ENCODE measurements at regions not wholly inside any gene's neighbourhood (a gene's known extent, or its start where the extent isn't known, plus 50 kb on each side); places are given as distances from the start of the nearest gene placed in this dataset.

DNA sequence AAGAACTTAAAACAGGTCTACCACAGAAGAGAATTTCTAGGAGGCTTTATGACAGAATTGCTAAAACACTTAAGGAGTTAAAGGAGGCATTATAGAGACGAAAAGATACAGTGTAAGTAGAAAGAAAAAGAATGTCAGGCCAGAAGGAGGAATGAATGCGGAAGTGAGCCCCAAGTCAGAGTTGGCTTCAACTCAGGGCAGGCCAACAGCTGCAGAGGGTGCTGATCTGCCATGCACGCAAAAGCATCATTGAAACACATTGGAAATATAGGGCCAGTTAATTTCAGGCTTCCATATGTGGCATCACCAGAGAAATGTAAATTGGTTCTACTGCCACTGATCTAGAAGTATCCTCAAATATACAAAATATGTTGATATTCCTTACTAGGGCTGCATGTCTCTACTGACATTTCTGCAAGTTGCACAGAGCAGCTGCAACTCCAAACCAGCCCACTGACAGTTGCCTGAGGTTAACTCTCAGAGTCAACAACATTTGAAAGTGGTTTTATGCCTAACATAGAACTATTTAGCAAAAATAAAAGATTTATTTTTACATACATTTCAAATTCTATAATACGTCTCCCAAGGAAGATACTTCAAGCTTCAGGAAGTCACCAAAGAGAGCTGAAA, 324.1 kb downstream of the C11orf87 start:
- no peak for DNase-seq

DNA sequence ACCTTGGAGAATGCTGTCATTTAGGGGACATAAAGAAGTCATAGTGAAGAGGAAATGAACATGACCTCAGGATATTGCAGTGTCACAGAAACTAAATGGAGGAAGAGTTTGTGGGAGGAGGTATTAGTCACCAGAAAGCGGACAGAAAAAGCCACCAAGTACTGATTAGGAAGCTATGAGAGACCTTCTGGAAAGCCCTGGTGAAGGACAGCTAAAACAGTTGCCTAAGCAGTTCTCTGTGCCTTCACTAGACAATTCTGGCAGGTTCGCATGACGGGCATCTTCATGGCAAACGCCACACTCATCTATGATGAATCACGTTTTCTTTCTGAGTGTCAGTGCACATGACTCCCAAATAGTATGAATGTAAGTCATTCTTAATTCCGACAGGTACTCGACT, 325.8 kb downstream of the C11orf87 start:
- peak in 3 of 51 donors; percentile 3 to 5 (median 4) for DNase-seq

DNA sequence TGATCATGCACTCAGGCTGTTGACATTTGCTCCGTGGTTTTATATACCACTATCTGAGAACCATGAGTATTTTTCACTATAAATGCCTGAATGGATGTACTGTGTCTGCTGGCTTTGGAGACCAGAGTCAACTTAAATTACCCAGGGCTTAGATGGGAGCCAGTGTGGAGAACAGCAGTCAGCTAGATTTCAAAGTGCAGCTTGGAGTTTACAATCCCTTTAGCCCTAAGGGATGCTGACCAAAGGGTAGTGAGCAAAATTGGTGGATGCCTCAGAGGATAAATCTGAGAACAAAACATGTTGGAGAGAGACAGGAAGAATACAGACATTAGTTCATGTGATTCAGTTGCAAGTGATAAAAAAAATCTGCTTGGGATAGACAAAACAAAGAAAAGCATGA, 327.5 kb downstream of the C11orf87 start:
- DNase-seq, result no peak

DNA sequence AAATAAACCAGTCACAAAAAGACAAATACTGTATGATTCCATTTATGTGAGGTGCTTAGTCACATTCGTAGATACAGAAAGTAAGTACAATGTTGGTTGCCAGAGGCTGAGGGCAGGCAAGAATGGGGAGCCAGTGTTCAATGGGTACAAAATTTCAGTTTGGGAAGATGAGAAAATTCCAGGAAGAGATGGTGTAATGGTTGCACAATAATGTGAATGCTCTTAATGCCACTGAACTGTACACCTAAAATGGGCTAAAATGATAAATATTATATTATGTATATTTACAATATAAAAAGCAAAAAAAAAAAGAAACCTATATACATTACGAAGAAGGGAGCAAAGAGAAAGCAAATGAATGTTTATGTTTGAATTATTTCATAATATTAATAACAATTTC, 329.0 kb downstream of the C11orf87 start:
- no peak for DNase-seq

DNA sequence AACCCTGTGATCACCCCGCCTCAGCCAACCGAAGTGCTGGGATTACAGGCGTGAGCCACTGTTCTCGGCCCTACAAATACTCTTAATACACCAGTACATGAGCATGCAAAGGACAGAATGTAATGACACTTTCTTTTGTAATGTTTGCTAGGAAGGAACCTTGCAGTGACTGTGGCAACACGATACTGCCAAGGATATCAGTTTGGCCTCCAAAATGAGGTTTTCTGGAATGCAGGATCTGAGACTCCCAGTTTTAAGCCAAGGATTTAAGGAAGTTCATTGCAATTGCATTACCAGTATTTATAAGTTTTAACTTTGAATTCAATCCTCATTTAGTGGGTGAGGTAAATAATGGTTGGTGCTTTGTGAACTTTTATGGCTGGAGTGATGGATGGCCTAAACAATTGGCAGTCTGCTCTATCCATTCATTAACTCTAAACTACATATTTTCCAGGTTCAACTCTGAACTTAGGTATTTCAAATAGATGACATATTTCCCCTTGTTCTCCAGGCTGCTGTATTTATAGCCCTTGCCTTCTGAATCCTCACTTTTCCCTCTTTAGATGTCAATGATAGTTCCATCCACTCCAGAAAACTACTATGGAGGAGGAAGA, 330.3 kb downstream of the C11orf87 start:
- DNase-seq, result no peak

DNA sequence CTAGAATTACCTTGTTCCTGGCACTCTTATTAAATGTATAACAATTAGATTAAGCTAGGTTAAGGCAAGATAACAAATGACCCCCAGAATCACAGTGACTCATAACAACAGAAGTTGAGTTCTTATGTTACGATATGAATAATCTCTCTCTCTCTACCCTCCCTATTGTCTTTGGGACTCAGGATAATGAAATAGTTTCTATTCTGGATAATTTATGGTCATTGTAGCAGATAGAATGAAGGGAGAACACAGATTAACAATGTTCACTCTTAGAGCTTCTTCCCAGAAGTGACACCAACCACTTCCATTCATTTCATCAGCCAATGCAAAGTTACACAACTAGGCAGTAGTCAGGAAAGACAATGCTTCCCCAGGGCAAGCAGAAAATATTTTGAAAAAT, 334.5 kb downstream of the C11orf87 start:
- no peak for DNase-seq

DNA sequence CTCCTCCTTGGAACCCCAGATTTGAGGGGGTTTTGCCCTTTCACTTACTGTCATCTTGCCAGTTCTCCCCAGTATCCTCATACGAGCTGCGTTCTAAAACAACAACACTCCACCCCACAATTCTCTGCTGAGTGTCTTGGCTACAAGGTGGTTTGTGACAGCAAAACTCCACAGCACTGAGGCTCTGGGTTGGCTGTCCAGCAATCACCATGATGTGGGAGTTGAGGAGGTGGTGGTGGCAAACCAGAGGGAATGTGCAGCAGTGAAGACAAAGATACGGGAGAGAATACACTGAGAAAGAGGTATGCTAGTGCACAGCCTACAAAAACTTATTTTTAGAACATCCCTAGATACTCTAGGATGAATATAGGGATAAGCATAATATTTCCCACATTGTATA, 335.0 kb downstream of the C11orf87 start:
- no peak for DNase-seq

DNA sequence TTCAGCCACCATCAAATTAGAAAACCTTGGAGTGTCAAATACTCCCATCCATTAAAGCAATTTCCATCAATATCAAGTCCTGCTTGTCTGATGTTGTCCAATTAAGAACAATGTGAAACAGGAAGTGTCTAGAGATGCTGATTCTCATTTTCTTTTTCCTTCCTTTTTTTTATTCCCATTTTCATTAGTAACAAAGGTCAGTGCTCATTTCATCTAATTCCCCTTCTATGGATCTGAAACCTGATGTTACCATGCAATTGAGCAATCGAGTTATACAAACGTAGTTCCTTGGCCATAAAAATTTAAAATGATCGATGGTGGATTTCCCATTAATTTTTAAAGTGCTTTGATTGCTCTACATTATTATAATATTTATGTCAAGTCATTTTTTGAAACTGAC, 330.6 kb upstream of the ZC3H12C start:
- DNase-seq, result no peak

DNA sequence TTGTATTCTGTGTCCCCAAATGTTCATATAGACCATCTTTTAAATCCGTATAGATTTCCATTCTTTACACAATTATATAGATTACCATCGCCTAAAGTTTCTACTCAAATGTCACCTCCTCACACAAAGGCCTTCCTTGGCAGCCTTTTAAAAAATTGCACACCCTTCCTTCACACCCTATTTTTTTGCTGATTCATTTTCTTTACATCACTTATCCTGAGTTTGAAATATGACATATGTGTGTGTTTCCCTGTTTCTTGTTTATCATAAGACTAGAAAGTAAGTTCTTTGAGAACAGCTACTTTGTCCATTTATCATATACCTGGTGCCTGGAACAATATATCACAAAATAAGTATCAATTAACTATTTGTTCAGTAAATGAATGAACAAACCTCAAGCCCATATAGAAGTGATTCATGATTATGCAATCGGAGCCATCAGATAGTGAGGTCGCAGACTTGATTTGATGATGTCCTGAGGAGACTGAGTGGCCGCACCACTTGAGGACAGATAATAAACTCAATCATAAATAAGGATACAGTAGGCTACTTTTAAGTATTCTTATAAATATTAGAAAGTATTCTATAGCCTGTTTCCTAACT, 327.4 kb upstream of the ZC3H12C start:
- no peak for DNase-seq

DNA sequence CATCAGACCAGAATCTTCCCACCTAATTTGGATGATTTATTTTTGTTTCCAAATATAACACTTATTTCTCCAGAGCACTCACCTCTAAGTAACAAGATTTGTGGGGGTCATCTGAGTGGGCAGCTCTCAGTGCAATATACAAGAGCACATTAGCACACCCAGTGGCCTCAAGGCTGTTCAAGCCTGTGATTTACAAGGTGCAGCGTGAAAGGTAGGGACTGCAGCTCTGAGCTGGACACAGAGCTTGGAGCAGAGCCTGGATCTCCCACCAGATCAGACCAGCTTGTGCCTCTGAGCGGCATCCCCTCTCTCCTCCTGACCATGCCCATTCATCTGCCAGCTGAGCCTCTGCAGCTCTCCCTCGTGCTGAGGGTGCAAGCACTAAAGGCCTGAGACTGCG, 323.3 kb upstream of the ZC3H12C start:
- no peak for DNase-seq

DNA sequence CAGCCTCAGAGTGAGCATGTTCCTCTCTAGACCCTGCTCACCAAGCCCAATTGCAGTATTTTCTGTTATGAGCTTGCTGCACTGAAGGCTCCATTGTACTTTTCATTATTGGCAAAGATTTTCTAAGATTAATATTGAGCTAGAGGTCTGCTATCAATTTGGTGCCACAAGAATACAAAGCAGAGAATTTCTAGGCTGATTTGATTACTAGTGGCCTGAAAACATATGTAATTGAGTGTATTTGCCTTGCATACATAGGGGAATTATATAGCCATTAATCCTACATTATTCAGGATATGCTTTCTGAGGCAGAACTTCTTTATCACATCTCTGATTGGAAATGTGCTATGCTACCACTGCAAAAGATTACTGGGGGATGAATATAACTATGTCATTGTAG, 322.9 kb upstream of the ZC3H12C start:
- DNase-seq, result no peak

DNA sequence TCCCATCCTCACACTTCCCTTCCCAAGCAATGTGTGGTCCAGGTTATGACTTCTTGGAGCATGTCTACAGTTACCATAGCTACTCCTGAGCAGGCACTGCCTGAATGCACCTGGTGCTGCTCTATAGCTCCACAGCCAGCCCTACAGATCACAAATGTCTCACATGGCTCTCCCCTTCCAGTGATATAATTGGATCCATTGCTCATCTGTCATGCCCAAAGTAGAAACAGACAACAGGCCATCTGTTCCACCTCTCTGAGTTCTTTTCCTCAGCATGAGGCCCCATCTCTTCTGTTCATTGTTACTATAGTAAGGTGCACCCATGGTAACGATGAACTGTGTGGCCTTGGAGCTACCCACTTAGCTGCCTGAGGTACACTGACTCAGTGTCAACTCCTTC, 320.3 kb upstream of the ZC3H12C start:
- peak in 1 of 51 donors; percentile 12 for DNase-seq

DNA sequence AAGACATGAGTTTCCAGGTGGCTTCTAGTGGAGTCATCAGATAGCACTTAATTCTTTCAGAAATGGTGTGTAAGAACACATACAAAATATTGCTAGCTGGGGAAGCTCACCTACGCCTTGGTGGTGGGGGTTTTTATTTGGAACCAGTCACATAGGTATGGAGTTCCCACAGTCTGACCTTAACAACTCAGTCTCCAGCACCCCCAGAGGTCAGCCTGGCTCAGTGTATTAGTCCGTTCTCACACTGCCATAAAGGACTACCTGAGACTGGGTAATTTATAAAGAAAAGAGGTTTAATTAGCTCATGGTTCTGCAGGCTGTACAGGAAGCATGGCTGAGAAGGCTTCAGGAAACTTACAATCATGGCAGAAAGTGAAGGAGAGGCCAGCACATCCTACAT, 317.5 kb upstream of the ZC3H12C start:
- no peak for DNase-seq

DNA sequence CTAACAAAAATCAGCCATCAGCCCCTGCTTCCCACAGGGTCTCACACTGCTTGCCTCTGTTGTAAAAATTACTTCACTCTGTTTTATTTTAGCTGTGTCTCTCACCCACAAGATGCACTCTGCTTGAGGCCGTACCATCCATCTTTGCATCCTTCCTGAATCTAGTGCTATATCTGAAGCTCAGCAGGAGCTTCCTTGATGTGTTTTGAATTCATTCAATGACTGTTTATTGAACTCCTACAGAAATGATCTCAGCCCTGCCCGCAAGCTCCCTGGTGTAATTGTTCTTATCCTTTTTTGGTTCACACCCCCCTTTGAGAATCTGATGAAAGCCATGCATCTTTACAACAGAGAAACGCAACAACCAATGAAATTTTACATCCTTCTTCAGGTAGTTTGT, 310.2 kb upstream of the ZC3H12C start:
- DNase-seq, result no peak

DNA sequence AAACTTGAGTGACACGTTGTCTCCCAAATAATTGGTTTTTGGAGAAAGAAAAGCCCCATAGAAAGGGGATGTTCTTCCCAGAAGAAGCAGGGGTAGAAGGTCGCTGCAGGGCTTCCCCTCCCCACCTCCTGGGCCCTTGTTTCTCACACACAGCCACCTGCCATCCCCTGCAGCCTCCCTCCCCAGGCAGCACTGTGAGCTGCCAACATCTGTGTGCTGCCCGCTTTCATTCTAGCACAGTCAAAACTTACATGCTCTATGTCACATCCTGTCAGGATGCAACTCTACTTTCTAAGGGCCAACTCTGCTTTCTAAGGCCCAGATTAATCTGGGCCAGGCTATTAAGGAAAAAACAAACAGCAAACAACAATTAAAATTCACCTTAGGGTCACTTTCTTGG, 309.4 kb upstream of the ZC3H12C start:
- no peak for DNase-seq

DNA sequence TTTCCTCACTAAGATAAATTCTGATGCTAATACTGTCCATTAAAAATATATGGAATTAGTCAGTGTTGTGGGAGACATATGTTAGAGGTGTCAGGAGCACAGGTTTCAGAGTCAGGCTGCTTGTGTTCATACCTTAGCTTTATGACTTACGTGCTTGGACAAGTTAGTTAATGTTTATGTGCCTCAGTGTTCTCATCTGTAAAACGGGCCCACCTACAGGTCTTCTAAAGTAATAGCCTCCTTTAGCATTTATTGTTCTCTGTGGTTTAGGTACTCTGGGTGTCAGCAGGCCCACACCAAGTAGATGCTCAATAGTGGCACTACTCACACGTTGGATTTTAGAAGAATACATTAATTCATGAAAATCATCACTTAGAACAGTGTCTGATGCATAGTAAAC, 308.7 kb upstream of the ZC3H12C start:
- DNase-seq, result no peak

DNA sequence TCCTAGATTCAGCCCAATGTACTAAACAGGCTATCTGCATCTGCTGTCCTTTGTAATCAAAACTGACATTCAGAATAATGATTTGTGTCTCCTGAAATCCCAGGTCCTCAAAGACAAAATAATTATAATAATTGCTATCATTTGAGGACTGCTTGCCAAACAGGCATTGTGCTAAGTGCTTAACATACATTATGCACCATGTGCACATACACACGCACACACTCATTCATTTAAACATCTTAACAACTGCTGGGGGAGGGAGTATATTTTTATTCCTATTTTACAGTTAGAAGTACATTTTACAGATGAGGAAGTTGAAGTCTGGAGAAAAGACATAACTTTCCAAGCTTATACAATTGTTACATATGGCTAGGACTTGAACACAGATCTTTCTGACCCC, 308.0 kb upstream of the ZC3H12C start:
- no peak for DNase-seq

DNA sequence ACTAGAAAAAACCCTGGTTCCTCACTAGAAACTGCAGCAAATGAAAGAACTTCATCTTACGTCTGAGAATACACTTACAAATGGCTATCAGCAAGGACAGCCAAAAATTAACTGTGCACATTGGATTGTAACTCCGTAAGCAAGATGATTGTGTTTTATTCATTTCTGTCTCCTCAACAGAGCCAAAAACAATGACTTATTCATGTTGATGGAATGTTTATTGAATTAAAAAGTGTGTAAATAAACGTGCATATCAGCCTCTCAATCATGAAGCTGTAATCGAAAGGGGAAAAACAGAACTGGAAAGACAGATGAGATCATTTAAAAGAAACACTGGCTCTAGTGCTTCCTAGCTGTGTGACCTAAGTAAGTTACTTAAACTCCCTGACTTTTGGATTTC, 307.5 kb upstream of the ZC3H12C start:
- DNase-seq, result no peak

DNA sequence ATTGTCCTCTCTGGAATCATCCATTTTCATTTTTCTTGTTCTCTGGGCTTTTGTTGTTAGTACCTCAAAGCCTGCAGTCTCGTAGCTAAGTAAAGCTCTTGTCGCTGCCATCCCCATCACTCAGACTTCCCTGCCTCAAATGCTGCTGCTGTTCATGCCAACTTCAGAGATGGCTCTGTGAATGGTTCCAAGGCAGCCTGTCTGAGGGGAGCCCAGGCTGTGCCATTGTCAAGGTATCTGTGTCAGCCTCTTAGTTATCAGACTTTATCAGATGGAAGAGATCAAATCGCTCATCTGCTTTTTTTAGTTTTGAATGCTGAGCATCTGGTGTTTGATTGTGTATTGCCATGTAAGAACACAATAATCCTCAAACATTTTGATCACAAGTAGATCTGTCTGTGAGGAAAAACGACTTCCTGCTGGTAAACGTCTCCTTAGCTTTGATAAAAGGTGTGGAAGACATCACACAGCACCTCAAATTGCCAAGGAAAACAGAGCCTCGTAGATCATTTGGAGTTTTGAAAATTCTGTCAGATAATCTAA, 304.2 kb upstream of the ZC3H12C start:
- DNase-seq, result no peak

DNA sequence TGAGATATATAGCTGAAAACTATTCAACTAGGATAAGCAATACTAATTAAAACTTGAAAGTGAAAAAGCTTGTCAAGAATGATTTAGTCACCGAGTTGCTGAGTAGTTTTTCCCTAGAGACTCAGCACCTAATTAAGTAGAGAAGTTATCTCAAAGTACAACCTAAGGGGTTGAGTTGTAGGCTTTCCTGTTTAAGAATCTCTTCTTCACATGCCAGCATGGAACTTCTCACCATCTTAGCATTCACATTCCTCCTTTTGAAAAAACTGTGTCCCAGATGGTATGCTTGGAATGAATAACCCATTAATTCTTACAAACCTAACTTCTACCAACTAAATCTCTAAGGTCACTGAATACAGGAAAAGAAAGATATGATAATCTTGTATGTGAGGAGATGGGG, 303.3 kb upstream of the ZC3H12C start:
- no peak for DNase-seq

DNA sequence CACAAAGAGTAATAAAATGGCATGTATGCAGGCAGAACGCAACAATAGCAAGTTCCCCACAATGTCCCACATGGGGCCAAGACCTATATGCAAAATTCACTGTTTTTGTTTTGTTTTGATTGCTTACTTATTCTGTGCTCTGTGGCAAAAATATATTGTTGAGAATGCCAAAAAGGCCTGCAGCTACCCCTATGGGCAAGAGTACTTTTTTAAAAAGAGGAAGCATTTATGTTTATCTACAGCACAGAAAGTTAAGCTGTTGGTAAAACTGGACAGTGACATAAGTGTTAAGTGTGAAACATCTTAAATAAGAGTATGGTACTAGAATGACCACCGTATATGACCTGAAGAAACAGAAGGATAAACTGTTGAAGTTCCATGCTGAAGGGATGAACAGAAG, 301.9 kb upstream of the ZC3H12C start:
- DNase-seq, result no peak

DNA sequence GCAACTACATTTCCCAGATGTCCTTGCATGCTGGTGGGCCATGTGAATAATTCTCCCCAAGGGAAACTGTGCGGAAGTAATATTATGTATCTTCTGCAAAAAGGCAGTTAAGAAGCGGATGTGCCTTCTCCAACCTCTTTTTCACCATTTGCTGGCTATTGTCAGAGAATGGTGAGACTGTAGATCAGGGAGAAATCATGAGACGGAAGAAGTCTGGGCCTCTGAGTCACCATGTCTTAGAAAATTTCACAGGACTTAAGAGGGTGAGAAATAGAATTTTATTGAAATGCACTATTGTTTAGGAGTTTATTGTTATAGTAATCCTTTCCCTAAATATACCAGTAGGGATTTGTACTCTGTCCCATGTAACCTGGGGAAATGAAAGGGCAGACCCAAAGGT, 298.7 kb upstream of the ZC3H12C start:
- no peak for DNase-seq

DNA sequence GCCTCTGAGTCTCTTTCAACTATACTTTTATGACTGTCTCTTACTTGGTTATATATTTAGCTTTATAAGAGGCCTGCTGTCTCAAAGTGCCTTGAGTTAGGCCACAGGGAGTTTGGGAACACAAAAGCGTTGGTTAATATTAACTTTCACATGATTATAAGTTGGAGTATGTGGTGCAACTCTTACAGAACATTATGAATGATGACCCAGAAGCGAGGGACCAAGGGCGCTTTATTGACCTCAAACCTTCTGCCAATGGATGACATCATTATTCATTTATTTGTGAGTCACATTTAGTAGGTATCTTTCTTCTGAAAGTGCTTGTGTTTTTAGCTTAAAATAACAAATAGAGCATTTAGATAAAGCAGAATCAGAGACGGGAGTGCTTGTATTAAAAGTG, 298.0 kb upstream of the ZC3H12C start:
- no peak for DNase-seq
